Transverse colon (tissue), 3 donors: ENCODE measurements at regions not wholly inside any gene's neighbourhood (a gene's known extent, or its start where the extent isn't known, plus 50 kb on each side); places are given as distances from the start of the nearest gene placed in this dataset.

Experiments
- CTCF ChIP-seq, 5 experiments: fragments of 200-600 bp in 3 of 5; fragments of 450-650 bp in 2 of 5; sonication (generic) in 3 of 5; IDR thresholded peaks; 1 replicate in 2 of 5; 2 replicates in 3 of 5; pipeline ENCODE4 v1.5.1; 2016 to 2017; ENCODE audit warnings: antibody characterized with exemption in 5 of 5, inconsistent platforms in 3 of 5, mild to moderate bottlenecking in 2 of 5, moderate library complexity in 1 of 5
- POLR2A ChIP-seq: fragments of 450-650 bp; IDR thresholded peaks from one replicate; pipeline ENCODE4 v1.6.1; 2016; ENCODE audit warnings: antibody characterized with exemption, mild to moderate bottlenecking, moderate library complexity

GRCh38 chr14:53354336-53354735 is 201.2 kb upstream of the DDHD1 start:
- TF ChIP-seq CTCF (IDR thresholded peaks at IDR 0.05) = no peak
- no peak for TF ChIP-seq POLR2A
